ENCODE measurements at regions not wholly inside any gene's neighbourhood (a gene's known extent, or its start where the extent isn't known, plus 50 kb on each side); places are given as distances from the start of the nearest gene placed in this dataset.

DNA sequence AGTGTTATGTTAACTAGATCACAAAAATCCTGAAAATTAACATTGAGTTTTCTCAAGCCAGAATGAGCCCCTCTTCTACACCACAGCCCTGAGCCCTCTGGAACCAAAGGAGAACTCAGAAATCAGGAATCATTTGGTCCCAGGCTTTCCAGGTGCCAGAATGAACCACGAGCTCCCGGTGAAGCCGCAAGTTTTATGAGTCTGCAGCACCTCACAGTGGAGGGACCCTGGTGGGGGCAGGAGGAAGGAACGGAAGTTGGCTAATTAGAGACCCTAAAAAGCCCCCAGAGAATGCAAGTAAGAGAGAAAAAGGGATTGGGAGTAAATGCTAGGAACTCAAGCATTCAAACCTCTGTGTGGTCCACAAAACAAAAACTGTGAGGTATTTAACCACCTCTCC is 52.9 kb upstream of the BCL2L14 start:
- peak; percentile 65 for DNase-seq

DNA sequence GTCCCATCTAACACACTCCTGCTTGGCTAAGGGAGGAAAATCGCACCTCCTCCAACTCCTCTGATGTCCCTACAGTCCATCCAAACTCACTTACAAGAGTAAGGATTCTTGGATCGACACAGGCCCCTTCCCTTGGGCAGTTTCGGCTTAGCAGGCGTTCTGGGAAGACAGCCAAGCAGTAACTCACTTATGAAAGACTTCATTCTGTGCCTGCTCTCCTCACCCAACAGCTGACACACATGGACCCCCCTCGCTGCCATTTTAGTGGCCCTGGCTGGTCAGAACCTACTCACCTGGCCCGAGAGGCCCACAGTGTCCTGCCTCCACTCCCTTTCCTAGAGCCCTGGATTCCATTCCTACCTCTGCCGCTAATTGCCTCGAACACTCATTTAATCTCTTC is 52.3 kb upstream of the BCL2L14 start:
- no peak for DNase-seq

DNA sequence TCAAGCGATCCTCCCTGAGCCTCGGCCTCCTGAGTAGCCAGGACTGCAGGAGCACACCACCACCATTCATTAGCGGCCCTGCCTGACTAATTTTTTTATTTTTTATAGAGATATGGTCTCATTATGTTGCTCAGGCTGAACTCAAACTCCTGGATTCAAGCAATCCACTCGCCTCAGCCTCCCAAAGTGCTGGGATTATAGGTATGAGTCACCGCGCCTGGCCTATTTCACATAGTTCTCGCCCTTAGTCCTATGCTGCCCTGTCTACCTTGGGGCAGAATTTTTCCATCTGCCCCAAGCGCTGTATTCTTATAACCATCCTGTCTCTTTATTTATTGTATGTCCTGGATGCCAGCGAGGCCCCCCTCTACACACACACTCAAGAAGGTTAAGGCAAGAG is 50.9 kb upstream of the BCL2L14 start:
- peak; percentile 92 for DNase-seq

- DNase-seq: no peak
Measured at GRCh38 chr12:12020762-12021161, 50.0 kb upstream of the BCL2L14 start.
